Muscle layer of duodenum (tissue), 2 donors: ENCODE measurements at regions not wholly inside any gene's neighbourhood (a gene's known extent, or its start where the extent isn't known, plus 50 kb on each side); places are given as distances from the start of the nearest gene placed in this dataset.

Experiments used
- H3K27ac ChIP-seq: one replicate; pipeline ENCODE4 v1.7.0; 2013; ENCODE audit warnings: mild to moderate bottlenecking, low read length
- H3K27me3 ChIP-seq: one replicate; pipeline ENCODE4 v1.7.0; 2013; ENCODE audit warnings: low read depth, mild to moderate bottlenecking, control low read depth, low read length
- H3K36me3 ChIP-seq, 2 donors: one replicate each; pipeline ENCODE4 v1.7.0; 2013; ENCODE audit warnings: low read length in 2 of 2, control low read depth in 1 of 2, mild to moderate bottlenecking in 1 of 2; ENCODE audit not compliant: insufficient read depth in 2 of 2, control insufficient read depth in 1 of 2
- H3K4me1 ChIP-seq, 2 donors: one replicate each; pipeline ENCODE4 v1.7.0; 2013; ENCODE audit warnings: low read length in 2 of 2, mild to moderate bottlenecking in 2 of 2, control low read depth in 1 of 2, moderate library complexity in 1 of 2; ENCODE audit not compliant: insufficient read depth in 2 of 2, control insufficient read depth in 1 of 2
- H3K4me3 ChIP-seq, 2 donors: one replicate each; pipeline ENCODE4 v1.7.0; 2013; ENCODE audit warnings: low read length in 2 of 2, low read depth in 1 of 2, mild to moderate bottlenecking in 1 of 2
- H3K9me3 ChIP-seq, 2 donors: one replicate each; pipeline ENCODE4 v1.7.0; 2013; ENCODE audit warnings: low read length in 2 of 2, control low read depth in 1 of 2, mild to moderate bottlenecking in 1 of 2; ENCODE audit not compliant: control insufficient read depth in 1 of 2
- donor health status: healthy.

DNA sequence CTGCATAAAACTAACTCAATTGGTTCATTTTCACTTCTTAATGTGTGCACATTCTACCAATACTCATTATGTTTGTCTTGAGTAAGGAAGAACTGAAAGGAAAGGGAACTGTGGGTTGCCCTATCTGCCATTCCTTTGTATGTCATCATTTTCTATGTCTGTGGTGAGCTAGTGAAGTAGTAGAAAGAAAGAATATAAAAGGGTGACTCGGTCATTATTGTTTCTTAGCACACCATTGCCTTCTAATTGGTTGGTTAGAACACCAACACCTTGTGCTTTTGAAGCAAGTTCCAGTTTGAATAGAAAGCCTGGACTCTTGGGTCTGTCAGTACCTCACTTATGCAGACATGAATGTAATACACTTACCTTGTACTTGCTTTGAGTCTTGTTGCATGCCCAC is 64.3 kb upstream of the MDFIC start:
- H3K4me1 ChIP-seq: no peaks in the 10 kb centered on the region
- no peaks in the 10 kb centered on the region for H3K27me3 ChIP-seq
- H3K27ac ChIP-seq: no peak overlapping the region
- H3K9me3 ChIP-seq: no peaks in the 10 kb centered on the region
- H3K36me3 ChIP-seq: no peaks in the 10 kb centered on the region
- H3K4me3 ChIP-seq: no peak overlapping the region

GRCh38 chr7:114859477-114859876 is 62.4 kb upstream of the MDFIC start:
- Histone ChIP-seq H3K36me3 (no peaks in the 10 kb centered on the region), H3K4me3 (no peak overlapping the region), H3K9me3 (no peaks in the 10 kb centered on the region), H3K27ac (no peak overlapping the region), H3K27me3 (no peaks in the 10 kb centered on the region), H3K4me1 (no peaks in the 10 kb centered on the region)

GRCh38 chr7:114860206-114860605 is 61.7 kb upstream of the MDFIC start:
- no peaks in the 10 kb centered on the region for H3K4me1 ChIP-seq
- H3K27me3 ChIP-seq: no peaks in the 10 kb centered on the region
- H3K4me3 ChIP-seq: no peak overlapping the region
- H3K27ac ChIP-seq: no peak overlapping the region
- no peaks in the 10 kb centered on the region for H3K36me3 ChIP-seq
- no peaks in the 10 kb centered on the region for H3K9me3 ChIP-seq

GRCh38 chr7:114862406-114862805 is 59.5 kb upstream of the MDFIC start:
- no peak overlapping the region for H3K4me3 ChIP-seq
- no peaks in the 10 kb centered on the region for H3K9me3 ChIP-seq
- H3K4me1 ChIP-seq: no peaks in the 10 kb centered on the region
- no peak overlapping the region for H3K27ac ChIP-seq
- H3K27me3 ChIP-seq: no peaks in the 10 kb centered on the region
- no peaks in the 10 kb centered on the region for H3K36me3 ChIP-seq

DNA sequence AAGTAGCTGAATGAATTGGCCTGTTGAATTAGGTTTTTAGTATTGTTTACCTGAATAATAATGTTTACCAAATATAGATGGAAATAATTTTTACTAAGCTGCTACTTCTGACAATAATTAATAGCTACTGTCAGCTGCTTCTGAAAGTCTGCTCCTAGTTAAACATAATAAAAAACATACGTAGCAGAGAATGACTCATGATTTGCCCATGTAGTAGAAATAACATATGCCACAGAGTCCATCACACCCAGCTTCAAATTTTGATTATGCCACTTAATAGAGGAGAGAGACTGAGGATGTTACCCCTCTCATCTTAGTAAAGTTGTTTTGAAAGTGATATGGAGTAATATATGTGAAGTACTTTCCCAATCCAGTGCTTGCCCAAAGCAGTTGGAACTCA is 57.6 kb upstream of the MDFIC start:
- Histone ChIP-seq H3K27me3 (no peaks in the 10 kb centered on the region), H3K4me1 (no peaks in the 10 kb centered on the region), H3K4me3 (no peak overlapping the region), H3K9me3 (peaks cover 0 to 4% of the 10 kb centered on the region in 2 donors), H3K36me3 (no peaks in the 10 kb centered on the region), H3K27ac (no peak overlapping the region)

- Histone ChIP-seq H3K27me3 (no peaks in the 10 kb centered on the region), H3K4me3 (no peak overlapping the region), H3K36me3 (no peaks in the 10 kb centered on the region), H3K4me1 (no peaks in the 10 kb centered on the region), H3K27ac (no peak overlapping the region), H3K9me3 (peaks cover 0 to 4% of the 10 kb centered on the region in 2 donors)
Observed at GRCh38 chr7:114865564-114865963, 56.3 kb upstream of the MDFIC start.
